ENCODE measurements at regions not wholly inside any gene's neighbourhood (a gene's known extent, or its start where the extent isn't known, plus 50 kb on each side); places are given as distances from the start of the nearest gene placed in this dataset.

GRCh38 chr12:30461026-30461615 lies 234.5 kb downstream of the IPO8 start:
- TF ChIP-seq CTCF (IDR thresholded peaks at IDR 0.05): no peak
- TF ChIP-seq POLR2A (IDR thresholded peaks at IDR 0.05): no peak
